ENCODE measurements at regions not wholly inside any gene's neighbourhood (a gene's known extent, or its start where the extent isn't known, plus 50 kb on each side); places are given as distances from the start of the nearest gene placed in this dataset.

GRCh38 chr7:114083166-114084001 is 164.6 kb upstream of the PPP1R3A start:
- TF ChIP-seq CTCF (conservative IDR thresholded peaks at IDR 0.05 in 1 of 2, IDR thresholded peaks at IDR 0.05 in 1 of 2; ENCODE audit: extremely low read depth in 1 of 2, insufficient read depth in 1 of 2, low read depth in 1 of 2, low read length in 2 of 2) (no peak), EZH2 (IDR thresholded peaks at IDR 0.05; ENCODE audit: borderline replicate concordance, low read length) (peak; percentile 78)
